8988T (cell line): ENCODE measurements at regions not wholly inside any gene's neighbourhood (a gene's known extent, or its start where the extent isn't known, plus 50 kb on each side); places are given as distances from the start of the nearest gene placed in this dataset.

ENCODE experiments used
- DNase-seq: peaks from one replicate; pipeline ENCODE4 v3.0.0; 2011

DNA sequence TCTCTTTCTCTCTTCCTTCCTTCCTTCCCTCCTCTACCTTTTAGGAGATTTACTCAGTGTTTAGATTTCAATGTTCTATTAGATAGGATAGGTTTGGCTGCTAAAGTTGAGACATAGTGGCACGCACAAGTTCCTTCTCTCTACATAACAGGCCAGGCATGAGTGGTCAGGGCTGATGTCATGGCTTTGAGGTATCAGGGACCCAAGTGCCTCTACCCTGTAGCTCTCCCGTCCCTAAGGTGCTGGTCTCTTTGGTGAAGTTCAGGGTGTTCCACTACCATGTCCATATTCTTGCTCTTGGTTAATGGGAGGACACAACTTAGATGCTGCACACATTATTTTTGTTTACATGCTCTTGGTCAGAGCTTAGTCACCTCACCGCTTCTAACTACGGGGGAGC lies 245.3 kb downstream of the QKI start:
- no peak for DNase-seq

DNA sequence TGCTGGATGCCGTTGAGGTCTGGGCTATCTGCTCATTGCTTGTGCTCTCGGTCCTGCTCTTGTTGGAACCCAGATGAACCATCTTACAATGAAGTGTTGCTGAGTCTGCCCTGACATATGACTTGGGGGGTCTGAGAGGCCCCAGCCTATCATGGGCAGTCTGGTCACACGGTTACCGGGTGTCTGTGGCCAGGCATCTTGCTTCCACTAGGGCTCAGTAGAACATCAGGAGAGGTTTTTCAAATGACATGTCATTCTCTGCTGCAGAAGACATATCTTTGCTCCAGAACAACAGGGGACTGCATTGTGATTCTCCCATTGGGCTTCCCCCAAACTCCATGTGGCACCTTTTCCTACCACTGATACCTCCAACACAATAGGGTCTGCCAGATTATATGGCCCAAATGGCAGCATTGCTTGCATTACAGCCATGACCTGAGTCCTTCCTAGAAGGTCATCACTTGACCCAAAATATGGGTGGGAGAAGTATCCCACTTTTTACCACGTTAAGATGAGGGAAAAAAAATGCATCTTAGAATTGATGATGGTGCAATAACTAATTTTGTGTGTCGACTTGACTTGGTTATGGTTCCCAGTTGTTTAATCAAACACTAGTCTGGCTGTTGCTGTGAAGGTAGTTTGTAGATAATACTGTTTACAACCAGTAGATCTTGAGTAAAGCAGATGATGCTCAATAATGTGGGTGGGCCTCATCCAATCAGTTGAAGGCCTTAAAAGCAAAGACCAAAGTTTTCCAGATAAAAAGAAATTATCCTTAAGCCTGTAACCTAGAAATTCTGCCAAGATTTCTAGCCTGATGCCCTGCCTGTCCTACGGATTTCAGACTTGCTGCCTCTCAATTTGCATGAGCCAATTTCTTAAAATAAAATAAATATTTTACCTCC lies 241.0 kb downstream of the QKI start:
- DNase-seq, result no peak

DNA sequence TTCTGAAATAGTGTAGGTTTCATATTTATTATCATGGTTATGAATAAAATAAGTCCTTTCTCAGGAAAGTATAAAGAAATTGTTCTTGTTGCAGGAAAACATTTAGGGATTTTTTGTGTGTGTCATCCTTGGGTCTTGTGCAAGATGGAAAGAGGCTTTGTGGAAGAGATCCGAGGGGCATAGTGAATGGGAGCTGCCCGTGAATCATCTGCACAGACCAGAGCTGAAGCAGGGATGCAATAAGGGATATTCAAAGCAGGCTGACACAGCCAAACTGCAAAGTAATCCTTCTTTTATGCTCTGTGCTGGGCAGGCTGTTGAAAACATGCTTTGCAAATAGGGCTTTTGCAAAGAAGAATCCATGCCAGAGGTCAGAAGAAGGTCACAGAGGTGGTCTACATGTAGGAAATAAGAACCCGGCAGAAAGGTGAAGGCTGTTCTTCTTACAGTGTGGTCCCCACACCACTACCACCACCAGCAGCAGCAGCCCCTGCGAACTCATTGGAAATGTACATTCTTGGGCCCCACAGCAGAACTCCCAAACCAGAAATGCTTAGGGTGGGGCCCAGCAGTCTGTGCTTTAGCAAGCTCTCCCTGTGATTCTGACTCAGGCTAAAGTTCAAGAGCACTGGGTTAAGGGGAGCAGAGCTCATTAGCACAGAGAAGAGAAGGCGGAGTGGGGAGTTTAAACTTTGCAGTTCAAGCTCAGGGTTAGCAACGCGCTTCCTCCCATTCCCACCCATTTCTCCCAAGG lies 237.6 kb downstream of the QKI start:
- DNase-seq, result no peak

DNA sequence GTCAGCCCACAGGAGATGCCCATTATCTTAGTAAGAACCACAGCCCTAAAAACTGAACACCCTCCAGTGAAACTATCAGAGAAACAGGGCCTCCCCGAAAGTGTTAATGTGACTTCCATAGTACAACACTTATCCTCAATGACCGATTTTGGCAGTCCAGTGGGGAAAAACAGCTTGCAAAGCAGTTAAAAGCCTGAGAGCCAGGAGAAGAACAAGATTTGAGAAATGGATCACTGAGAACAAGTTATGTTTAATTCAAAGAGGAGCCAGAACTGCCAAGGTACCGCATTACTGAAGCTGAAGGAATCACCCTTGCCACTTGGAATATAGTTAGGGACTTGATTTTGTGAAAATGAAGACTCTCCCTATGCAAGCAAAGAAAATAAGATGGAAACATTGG lies 236.9 kb downstream of the QKI start:
- DNase-seq, result no peak

DNA sequence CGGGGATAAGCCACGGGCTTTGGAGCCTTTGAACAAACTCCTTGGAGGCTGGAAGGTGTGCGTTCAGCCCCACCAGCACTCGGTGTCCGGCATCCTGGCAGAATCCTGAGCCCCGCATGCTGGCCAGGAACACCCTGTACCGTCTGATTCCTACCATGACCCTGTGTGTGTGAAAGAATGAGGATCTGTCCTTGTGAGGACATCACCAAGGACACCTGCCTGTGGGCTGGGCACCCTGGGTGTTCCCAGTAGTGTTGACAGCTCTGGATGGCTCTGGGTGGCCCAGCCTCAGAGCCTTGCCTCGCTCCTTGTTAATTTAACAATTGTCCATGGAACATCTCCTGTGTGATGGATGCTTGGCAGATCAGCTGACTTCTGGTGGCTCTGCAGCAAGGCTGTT lies 234.3 kb downstream of the QKI start:
- no peak for DNase-seq

DNA sequence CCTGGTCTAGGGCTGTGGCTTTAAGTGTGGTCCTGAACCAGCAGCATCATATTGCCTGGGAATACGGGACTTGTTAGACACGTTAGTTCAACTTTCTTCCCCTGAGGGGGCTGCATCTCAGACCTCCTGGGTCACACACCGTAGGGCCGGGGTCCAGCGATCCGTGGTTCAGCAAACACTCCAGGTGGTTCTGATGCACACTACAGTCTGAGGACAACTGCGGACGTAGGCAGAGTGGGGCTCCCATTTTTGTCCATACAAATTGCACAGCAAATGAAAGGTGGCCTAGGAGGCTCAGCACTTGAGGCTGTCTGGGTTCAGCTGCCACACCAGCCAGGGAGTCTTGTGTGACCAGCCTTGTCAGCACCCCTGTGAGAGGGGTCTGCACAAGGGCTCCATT lies 233.1 kb downstream of the QKI start:
- no peak for DNase-seq

DNA sequence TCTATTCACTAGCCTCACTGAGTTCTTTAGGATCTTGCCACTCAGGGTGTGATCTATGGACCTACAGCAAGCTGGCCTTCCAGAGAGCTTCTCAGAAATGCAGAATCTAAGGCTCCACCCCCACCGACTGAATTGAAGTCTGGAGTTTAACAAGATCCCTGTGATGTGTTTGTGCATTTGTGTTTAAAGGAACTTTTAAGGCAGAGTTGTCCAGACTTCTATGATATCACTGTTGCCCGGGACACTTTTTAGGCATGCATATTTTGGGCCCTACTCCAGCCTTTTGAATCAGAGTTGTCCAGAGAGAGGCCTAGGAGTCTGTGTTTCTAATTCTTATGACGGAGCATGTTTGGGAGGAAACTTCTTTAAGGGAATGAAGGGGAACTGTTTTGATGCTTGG lies 232.3 kb downstream of the QKI start:
- no peak for DNase-seq

DNA sequence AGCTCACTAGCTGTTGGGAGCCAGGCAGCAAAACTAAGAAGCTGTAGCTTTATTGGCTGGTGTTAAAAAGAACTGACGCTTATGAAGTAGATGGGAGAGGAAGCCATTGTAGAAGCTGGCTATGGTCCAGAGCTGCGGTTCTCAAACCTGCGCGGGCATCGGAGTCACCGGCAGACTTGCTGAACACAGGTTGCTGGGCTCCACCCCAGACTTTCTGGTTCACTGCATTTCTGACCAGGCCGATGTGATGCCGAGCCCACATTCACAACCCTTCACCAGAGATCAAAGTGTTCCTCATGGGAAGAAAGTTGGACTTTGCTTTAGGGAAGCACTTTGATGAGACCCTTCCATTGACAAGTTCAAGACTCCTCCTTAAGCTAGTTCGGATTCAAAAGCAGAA lies 231.6 kb downstream of the QKI start:
- DNase-seq, result no peak

DNA sequence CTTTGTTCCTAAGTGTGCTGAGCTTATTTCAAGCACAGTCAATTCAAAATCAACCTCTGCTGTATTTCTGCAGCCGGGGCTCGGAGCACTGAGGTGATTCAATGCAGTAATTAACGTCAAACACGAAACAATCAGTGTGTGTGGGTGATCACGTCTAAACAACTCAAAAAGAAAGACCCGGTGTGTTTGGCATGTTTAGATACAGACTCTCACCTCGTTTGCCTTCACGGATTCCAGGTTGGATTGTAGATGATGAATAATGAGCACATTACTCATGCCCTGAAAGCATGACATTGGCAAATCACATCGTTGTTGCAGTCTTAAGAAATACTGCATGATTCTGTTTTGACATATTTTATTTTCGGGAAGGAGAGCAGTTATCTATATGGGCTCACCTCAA lies 231.0 kb downstream of the QKI start:
- no peak for DNase-seq

DNA sequence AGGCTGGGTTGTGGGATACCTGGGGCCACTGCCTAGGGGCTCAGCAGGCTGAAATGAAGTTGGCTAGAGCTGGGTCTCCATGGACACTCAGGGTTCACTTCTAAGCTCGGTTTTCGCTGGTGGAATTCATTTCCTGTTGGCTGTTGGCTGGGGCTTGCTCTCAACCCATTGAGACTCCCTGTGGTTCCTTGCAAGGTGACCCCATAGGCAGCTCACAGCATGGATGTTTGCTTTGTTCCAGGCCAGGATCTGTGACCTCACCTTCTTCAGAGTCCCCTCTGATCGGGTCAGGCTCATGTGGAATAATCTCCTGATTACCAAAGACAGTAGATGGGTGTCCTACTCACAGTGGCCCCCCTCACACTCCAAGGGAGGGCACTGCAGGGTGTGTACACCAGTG lies 229.3 kb downstream of the QKI start:
- no peak for DNase-seq

DNA sequence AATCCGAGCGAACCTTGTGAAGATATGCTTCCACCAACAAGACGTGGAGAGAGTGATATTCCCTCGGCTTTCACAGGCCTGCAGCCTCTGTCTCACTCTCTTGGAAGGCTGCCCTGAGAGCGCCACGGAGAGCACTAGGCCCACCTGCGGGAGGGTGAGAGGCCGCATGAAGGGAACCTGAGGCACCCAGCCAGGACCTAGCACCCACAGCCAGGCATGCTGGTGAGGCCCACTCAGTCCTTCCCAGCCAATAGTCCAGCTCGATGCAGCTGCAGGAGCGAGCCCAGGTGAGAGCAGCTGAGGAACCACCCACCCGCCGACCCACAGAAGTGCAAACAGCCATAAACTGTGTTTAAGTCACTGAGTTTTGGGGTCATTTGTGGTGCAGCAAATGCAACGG lies 227.2 kb downstream of the QKI start:
- no peak for DNase-seq

DNA sequence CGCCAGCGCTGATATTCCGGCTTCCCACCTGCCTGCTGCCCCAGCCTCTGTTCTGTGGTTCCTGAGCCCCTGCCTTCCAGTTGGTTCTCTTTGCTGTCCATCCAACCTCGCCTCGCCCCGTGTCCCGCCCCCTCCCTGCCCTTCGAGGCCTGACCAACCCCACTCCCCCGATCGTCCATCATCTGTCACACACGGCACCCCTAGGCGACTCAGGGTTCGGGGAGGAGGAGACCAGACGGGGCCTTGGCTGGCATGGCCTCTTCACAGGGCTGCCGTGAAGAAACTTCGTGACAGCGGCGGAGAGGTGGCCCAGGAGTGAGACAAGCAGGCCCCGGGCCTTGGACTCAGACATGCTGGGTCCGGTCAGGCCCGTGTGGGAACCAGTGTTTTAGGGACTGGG lies 226.1 kb downstream of the QKI start:
- DNase-seq, result no peak

DNA sequence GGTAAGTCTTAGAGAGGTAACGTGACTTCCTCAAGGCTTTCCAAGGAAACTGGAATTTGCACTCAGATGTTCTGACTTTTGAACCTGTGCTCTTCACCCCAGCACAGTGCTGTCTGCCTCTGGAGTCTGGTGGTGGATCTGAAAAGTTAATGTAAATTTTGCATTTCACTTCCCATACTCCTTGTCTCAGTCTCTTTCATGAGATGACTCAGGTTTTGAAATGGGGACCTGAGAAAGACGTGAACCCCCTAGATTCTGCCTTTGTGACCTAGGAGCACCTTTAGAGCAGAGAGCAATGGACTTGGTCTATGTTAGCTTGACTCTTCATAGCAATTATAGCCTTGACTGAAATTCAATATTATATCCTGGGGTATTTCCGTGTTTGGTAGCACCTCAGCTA lies 223.0 kb downstream of the QKI start:
- DNase-seq, result no peak

DNA sequence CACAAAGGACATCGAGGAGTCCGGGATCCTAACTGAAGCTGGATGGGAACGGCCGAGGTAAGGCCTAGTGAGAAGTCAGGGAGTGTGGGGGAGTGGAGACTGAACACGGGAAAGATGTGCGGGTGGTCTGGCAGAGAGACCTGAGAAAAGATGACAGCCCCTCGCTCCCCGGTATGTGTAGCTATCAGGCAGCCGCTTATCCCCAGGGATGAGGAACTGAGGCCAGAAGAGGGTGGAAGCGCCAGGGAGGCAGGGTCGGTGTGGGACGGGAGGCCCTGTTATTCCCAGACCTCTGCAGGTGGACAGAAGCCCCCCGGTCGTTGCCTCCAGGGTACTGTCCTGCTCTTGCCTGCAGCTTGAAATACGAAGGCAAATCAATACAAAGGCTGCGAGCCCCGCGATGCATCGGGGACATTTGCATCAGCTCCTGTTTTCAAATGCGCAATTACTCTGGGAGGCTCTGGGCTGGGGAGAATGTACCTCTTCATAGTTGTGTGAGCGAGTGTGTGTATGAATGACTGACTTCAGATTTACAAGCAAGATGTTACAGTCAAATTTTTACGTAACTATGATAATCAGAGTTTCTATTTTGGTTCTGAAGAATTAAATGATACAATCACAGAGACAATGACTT lies 221.3 kb downstream of the QKI start:
- DNase-seq, result no peak

DNA sequence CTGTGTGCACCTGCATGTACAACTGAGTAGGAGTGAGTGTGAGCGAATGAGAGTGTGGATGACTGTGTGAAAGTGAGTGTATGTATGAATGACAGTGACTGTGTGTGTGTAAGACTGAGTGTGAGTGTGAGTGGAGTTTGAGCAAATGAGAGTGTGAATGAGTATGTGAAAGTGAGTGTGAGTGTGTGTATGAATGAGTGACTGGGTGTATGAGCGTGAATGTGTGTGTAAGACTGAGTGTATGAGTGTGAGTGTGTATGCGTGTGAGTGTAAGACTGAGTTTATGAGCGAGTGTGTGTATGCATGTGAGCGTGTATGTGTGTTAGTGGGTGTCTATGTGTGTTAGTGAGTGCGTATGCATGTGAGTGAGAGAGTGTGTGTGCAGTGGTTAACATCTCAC lies 220.8 kb downstream of the QKI start:
- DNase-seq, result no peak

DNA sequence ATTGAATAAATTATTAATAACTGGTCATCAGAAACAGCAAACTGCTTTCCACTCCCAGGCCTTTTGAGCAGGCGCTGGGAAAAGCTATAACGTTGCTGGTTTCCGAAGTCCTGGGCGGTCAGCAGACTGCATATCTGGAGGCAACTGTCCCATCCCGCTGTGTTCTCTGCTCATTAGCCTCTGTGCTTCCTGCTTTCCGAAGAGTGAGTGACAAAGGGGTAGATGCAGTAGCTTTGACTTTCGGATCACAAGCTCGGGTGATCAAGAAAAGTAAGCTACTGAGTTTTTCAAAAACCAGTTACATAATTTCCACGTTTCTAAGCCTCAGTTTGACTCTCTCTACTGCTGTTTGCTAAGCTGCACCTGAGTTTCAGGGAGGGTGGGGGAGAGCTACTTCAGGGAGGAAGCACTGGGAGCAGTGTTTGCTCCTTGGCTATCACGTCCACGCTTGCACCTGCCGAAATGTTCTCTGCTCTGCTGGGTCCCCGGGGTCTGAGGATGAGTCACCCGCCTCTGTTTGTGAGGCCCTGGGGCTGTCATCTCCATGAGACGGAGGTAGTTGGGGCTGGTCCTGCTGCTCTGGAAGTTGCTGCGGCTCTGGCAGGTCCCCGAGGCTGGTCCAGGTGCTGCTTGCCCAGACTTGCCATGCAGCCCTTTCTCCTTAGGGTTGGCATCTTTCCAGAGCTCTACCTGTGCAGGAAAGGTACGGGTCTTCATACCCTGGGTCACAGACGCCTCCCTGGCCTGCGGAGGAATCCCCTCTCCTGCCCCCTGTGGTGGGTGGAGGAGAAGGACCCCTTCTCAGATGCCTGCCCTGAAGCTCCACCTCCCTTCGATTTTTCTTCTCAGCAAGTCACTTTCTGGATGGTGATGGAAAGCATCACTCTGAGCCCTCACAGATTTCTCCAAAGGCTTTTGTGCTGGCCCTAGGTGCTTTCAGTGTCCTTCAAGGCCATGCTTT lies 220.0 kb downstream of the QKI start:
- no peak for DNase-seq

DNA sequence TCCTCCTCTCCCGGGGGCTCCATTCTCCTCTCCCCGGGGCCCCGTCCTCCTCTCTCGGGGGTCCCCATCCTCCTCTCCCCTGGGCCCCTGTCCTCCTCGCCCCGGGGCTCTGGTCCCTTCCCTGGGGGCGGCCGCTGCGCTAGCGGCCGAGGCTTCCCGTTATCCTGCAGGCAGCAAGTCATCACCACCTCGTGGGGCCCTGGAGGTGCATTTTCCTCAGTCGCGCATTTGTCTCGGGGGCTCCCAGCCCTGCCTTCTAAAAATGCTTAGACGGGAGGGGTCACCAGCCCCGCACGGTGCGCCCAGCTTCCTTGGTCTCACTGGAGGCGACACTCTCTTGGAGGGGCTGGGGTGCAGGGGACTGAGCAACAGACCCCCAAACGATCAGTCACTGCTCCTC lies 216.5 kb downstream of the QKI start:
- DNase-seq, result no peak

DNA sequence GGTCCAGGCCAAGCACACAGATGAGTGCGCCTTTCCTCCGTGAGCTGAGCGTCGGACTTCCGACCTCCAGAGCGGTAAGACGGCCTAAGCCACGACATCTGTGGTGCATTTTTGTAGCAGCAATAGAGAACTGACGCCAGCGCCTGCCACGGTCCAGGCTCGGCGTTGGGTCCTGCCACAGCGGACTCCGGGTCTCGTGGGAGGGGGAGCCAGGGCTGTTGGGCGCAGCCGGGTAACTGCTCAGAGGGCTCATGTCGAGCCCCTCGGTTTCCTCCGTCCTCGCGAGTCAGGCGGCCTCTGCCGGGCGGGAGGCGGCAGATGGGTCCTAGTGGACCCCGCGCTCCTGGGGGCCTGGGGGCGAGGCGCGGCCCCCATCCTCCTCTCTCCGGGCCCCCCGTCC lies 216.1 kb downstream of the QKI start:
- DNase-seq, result no peak

DNA sequence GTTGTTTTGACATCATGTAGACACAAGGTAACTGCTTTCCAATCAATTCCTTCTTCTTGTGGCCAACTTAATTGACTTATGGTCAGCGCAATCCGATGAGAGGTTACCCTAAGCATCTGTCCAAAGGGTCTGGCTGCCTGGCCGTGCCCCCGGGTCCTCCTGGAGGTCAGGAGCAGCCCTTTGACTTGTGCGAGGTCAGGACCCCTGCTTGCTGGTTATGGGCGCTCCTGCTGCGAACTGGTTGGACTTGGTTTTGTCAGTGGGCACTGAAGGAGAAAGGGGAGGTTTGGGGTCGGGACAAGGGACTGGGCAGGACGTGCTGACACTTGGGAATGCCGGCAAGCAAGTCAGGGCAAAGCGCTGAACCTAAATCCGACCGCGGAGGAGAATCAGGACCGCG lies 215.6 kb downstream of the QKI start:
- no peak for DNase-seq
